Activated CD8-positive, alpha-beta memory T cell treated with anti-CD3 and anti-CD28 coated beads for 36 hours (primary cell): ENCODE measurements at regions not wholly inside any gene's neighbourhood (a gene's known extent, or its start where the extent isn't known, plus 50 kb on each side); places are given as distances from the start of the nearest gene placed in this dataset.

Experiments used
- CTCF ChIA-PET: fragments of 350-600 bp; sonication (Branson Sonifier 250); formaldehyde crosslinking; loops from one replicate; lab custom pipeline; 2021; ENCODE audit warnings: antibody characterized with exemption; lab: Charles Lee
- POLR2A ChIA-PET: fragments of 350-600 bp; sonication (Branson Sonifier 250); formaldehyde crosslinking; loops from one replicate; lab custom pipeline; 2021; ENCODE audit warnings: antibody characterized with exemption; lab: Charles Lee

- CTCF ChIA-PET: no interaction called here
- POLR2A ChIA-PET: no interaction called here
Measured at GRCh38 chr9:113646946-113647914, 183.7 kb downstream of the RGS3 start.

- ChIA-PET CTCF (no interaction called here), POLR2A (no interaction called here)
Measured at GRCh38 chr9:113648048-113648447, 184.5 kb downstream of the RGS3 start.

DNA sequence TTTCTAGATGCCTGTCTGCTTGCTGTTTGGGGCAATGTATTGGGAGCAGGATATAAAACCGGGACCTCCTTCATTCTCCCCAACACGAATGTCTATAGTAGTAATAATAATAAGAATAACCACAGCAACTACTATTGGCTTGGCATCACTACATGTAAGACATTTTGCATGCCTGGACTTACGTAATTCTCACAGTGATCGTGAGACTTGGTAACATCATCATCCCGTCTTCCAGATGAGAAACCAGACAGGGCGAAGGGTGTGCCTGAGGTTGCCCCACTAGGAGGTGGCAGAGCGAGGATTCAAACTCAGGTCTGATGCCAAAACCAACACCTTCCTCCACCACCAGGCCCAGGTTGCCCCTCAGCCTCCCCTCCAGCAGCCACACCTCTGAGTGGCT, 185.1 kb downstream of the RGS3 start:
- ChIA-PET CTCF (no interaction called here), POLR2A (no interaction called here)

GRCh38 chr9:113649054-113649453, 185.5 kb downstream of the RGS3 start:
- POLR2A ChIA-PET: no interaction called here
- CTCF ChIA-PET: no interaction called here

GRCh38 chr9:113649855-113650206, 186.3 kb downstream of the RGS3 start:
- ChIA-PET CTCF (interaction anchor here (0.9 to 11.5 kb wide), 2 partner anchors 58 to 204 kb away, joined by 4 to 190 read pairs; no protein-coding TSS in a partner anchor), POLR2A (interaction anchor here (1.1 kb wide), 1 partner anchor 411 kb away, joined by 3 read pairs; no protein-coding TSS in a partner anchor)

GRCh38 chr9:113650207-113651131, 186.9 kb downstream of the RGS3 start:
- CTCF ChIA-PET: interaction anchor here (0.9 to 11.5 kb wide), 2 partner anchors 59 to 205 kb away, joined by 4 to 190 read pairs; no protein-coding TSS in a partner anchor
- POLR2A ChIA-PET: interaction anchor here (1.1 kb wide), 1 partner anchor 411 kb away, joined by 3 read pairs; no protein-coding TSS in a partner anchor

GRCh38 chr9:113651896-113652295, 188.4 kb downstream of the RGS3 start:
- CTCF ChIA-PET: interaction anchor here (11.5 kb wide), 1 partner anchor 60 kb away, joined by 190 read pairs; no protein-coding TSS in a partner anchor
- POLR2A ChIA-PET: no interaction called here

DNA sequence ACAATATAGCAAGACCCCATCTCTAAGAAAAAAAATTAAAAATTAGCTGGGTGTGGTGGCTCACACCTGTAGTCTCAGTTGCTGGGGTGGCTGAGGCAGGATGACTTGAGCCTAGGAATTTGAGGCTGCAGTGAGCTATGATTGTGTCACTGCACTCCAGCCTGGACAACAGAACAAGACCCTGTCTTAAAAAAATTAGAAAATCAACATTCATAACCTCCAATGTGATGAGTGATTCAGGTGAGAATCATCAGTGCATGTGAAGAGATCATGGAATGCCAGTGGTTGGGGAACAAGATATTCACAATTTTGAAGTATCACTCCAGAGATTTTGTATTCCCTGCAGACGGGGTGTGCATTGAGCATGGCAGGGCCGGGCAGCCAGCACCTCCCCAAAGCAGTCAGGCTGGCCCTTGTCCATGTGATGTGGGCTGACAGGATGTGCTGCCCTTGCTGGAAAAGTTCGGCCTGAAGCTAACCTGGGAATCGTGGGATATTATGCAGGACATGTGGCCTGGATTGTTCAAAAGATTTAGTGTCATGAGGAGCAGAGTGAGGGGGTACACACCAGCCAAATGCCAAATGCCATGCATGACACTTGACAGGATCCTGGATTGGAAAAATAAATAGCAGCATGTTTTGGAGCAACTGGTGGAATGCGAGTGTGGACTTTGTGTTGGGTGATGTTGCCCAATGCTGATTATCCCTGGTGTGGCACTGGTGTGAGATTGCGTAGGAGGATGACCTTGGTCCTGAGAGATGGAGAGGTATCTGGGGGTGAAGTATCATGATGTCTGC, 189.0 kb downstream of the RGS3 start:
- ChIA-PET POLR2A (no interaction called here), CTCF (interaction anchor here (11.5 kb wide), 1 partner anchor 61 kb away, joined by 190 read pairs; no protein-coding TSS in a partner anchor)

DNA sequence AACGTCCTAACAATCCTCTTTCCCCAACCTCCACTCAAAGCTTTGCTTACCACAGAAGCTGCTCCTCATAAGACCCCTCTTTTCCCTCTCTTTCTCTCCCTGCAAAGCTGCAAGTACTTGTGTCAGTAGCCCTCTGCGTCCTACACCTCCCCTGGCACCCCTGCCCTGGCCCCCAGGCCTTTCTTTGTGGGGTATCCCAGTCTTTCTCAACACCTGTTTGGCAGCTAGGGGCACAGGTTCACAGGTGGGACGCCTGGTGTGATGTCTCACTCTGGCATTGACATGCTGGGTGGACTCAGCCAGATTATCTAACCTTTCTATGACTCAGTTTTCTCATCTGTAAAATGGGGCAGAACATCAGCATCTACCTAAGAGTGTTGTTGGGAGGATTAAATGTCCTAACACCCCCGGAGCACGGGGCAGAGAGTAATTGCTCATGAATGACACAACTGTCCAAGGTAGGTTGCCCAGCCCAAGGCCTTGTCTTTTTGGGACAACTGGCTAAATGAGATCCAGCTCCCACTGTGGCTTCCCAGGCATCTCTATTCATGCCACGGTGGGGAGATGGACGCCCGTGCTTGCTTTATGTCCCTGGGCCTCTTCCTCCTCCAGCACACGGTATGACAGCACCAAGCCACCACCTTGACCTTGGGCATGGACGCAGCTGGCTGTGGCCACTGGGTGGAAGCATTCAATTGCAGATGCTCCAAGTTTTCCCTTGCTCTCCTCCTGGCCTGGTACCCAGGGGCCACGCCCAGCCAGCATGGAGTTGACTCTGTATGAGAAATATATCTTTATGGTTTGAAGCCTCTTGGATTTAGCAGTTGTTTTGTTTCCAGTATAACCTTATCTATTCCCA, 190.4 kb downstream of the RGS3 start:
- ChIA-PET POLR2A (interaction anchor here (0.5 to 1.2 kb wide), 2 partner anchors 14 to 244 kb away, joined by 4 to 7 read pairs; partner anchors contain the start of genes C9orf43 and POLE3), CTCF (interaction anchor here (0.6 to 11.5 kb wide), 8 partner anchors 13 to 379 kb away, joined by 3 to 190 read pairs (median 6); partner anchors contain the start of genes ALAD, CDC26 and PRPF4)

DNA sequence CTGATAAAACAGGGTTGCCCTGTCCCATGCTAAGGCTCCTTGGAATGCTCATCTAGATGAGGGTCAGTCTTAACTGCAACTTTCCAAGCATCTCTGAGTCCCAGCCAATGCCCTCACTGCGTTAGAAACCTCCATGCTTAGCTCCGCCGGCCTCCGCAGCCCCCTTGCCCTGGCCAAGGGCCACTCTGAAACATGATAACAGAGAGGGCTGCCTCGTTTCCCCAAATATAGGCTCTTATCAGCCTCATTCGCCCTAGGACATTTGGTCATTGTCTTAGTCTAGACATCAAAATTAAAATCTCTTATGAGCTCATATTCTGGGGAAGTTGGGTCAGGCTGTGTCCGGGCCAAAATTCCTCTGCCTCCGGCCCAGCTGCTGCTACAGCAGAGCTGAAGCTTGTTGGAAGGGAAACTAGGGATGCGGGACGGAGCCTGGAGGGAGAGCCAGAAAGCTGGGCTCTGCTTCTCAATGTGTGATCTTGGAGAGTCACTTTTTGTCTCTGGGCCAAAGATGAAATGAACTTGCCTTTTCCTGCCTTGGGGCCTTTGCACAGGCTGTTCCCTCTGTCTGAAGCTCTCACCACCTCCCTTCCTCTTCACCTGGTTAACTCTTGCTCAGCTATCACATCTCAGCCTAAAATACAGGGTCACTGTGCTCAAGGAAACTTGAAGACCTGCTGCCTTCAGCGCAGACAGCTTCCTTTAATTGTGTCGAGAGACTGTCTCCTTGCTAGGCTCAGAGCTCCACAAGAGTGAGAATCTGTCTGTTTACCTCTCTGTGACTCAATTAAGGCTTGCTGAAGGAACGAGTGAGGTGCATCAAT, 191.3 kb downstream of the RGS3 start:
- POLR2A ChIA-PET: interaction anchor here (0.5 to 1.3 kb wide), 3 partner anchors 13 to 245 kb away, joined by 4 to 7 read pairs (median 5); partner anchors contain the start of genes C9orf43 and POLE3
- CTCF ChIA-PET: interaction anchor here (0.6 to 11.5 kb wide), 20 partner anchors 12 to 380 kb away, joined by 3 to 190 read pairs (median 5); partner anchors contain the start of genes ALAD, CDC26 and PRPF4

DNA sequence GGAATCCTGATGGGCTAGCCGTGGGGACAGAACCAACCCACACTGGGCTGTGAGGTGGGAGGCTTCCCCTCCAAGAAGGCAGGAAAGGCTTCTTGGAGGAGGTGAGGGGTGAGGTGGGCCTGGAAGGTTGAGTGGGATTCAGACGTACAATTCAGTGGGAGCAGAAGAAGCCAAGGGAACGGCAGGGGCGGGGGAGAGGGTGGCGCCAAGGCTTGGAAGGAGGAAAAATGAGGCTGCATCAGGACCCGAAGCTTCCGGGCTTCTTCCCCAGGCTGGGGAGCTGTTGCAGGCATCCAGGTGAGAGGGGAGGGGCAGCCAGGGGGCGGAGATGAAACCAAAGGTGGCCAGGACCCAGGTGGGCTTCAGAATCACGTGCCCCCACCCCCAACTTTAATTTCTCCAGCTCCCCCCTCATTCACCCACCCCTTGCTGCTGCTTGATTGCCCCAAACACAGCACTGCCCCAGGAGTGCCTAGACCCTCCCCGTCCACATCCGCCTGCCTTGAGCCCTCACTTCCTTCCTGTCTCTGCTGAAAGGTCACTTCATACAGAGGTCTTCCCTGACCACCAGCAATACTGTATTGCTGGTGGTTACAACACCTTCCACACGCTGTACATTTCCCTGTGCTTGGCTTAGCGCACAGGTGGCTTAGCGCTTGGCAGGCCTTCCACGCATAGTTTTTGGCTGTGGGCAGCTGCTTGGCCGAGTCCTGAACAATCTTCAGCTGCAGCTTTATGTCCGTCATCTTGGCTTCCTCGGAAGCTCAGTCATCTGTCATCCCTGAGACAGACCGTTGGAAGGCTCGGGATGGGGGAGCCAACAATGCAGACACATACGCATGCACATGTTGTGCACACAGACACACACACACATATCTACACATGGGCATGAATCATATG, 193.5 kb downstream of the RGS3 start:
- CTCF ChIA-PET: interaction anchor here (0.6 to 11.5 kb wide), 25 partner anchors 11 to 384 kb away, joined by 3 to 190 read pairs (median 4); partner anchors contain the start of genes ALAD, CDC26 and PRPF4
- POLR2A ChIA-PET: interaction anchor here (0.6 kb wide), 1 partner anchor 55 kb away, joined by 3 read pairs; no protein-coding TSS in a partner anchor

- POLR2A ChIA-PET: interaction anchor here (0.6 kb wide), 1 partner anchor 56 kb away, joined by 3 read pairs; no protein-coding TSS in a partner anchor
Measured at GRCh38 chr9:113657765-113658544, 194.4 kb downstream of the RGS3 start.

DNA sequence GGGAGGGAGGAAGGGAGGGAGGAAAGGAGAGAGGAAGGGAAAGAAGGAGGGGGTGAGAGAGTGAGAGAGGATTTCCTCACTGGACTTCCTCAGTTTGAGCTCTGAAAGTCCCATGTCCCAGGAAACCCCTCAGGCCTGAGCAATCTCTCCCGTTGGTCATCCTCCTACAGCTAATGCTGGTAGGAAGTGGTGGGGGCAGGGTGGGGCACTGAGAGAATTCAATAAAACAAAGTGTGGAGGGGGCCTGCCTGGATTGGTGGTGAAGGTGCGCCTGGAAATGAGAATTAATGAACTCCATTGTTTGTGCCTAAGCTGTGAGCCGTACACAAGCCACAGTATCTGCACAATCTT, 195.0 kb downstream of the RGS3 start:
- ChIA-PET POLR2A (no interaction called here), CTCF (interaction anchor here (0.6 to 11.5 kb wide), 20 partner anchors 9 to 609 kb away, joined by 3 to 190 read pairs (median 4); partner anchors contain the start of genes ALAD, CDC26 and PRPF4)

More at GRCh38 chr9:113657765-113658544, 194.4 kb downstream of the RGS3 start:
- CTCF ChIA-PET: interaction anchor here (0.6 to 11.5 kb wide), 26 partner anchors 9 to 383 kb away, joined by 3 to 190 read pairs (median 4); partner anchors contain the start of genes ALAD, CDC26 and PRPF4

GRCh38 chr9:113659039-113659438, 195.5 kb downstream of the RGS3 start:
- POLR2A ChIA-PET: no interaction called here
- CTCF ChIA-PET: interaction anchor here (0.6 to 11.5 kb wide), 11 partner anchors 8 to 608 kb away, joined by 3 to 190 read pairs (median 6); no protein-coding TSS in a partner anchor
